HG02759 (cell line): ENCODE measurements at regions not wholly inside any gene's neighbourhood (a gene's known extent, or its start where the extent isn't known, plus 50 kb on each side); places are given as distances from the start of the nearest gene placed in this dataset.
"Not testable (repeated sequence)": the region's sequence is repeated elsewhere in the genome, so short reads cannot be mapped to it uniquely, and the experiment has no call there.

ENCODE experiments used
- ATAC-seq: cut with Tn5 transposase; IDR thresholded peaks from one replicate; pipeline ENCODE4 v1.9.1; 2021; ENCODE audit warnings: mild to moderate bottlenecking, moderate library complexity; ENCODE audit not compliant: unreplicated experiment

DNA sequence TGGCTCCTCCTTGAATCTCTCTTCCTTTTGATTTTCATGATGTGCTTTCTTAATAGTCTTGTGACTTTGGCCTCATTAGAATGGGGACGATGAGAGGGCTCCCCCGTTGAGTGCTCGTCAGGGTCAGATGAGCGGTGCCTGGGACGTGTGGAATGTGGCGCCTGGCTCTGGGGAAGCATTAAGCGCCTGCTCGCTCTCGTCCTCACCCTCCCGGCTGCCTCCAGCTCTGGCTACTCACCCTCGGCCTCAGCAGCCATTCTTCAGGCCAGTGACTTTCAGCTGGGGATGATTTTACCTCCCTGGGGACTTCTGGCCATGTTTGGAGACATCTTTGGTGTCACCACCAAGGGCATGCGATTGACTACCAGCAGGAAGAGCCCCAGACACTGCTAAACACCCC lies 69.7 kb downstream of the RPS6KA4 start:
- ATAC-seq, result no peak

DNA sequence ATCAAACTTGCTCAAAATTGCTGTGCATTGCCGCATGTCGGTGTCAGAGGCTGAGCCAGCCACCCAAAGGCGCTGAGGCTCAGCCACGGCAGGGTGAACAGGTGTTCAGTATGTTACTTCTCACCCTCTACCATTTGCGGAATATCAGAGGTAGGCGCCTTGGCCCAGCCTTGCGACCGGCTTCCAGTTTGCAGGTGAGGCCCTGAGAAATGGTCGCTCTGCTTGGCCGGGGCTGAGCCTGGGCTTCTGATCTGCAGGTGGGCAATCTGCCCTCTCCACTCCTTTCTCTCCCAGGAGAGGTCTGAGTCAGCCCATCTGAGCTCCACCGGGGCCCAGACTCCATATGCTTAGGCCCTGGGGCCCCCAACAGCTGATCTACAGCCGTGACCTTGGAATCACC lies 71.0 kb downstream of the RPS6KA4 start:
- ATAC-seq, result no peak

DNA sequence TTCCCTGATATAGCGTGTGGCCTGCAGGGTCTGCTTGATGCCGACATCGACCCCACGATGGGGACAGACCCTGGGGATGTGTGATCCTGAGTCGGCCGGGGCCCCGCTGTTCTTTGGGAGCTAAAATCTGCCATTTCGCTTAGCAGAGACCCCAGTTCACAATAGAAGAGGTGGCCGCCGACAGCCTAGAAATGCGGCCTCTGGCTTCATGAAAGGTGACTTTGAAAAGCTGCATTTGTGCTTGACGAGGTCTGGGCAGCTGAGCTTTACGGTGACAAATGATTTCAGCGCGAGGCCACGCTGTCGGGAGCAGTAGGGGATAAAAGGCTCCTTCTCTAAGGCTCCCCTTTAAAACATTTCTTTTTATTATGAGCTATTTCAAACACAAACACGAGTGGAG lies 71.7 kb downstream of the RPS6KA4 start:
- no peak for ATAC-seq

DNA sequence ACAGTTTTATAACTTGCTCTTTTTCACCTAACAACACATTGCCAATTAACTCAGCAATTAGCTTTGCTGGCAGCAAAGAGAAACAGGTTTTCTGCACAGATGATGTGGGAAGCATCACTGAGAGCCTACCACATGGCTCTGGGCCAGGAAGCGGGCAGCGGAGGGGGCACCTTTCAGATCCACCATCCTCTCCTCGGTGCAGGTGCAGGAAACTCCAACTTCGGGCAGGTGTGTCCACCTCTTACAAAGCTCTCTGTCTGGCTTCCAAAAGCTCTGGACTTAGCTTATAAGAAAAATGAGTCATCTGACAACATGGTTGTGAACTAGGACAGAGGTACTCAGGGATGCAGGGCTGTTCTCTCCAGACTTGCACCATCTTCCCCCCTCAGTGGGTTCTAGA lies 77.0 kb downstream of the RPS6KA4 start:
- ATAC-seq, result no peak

DNA sequence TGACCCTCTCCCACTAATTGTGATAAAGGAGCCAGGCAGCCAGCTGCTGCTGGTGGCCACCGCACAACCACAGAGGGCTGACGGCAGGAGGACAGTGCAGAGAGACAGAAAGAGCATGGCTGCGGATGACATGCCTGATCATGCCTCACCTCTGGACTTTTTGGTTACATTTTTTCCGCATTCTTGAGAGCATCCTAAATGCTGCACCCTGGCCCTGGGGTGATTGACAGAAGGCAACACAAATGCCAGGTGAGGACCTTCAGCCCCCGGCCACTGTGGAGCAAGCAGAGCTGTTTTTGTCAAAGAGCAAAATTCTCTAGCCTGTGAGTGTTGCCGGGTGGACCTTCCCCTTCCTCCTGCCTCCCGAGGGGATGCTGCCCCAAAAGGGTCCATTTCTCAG lies 78.5 kb downstream of the RPS6KA4 start:
- no peak for ATAC-seq

DNA sequence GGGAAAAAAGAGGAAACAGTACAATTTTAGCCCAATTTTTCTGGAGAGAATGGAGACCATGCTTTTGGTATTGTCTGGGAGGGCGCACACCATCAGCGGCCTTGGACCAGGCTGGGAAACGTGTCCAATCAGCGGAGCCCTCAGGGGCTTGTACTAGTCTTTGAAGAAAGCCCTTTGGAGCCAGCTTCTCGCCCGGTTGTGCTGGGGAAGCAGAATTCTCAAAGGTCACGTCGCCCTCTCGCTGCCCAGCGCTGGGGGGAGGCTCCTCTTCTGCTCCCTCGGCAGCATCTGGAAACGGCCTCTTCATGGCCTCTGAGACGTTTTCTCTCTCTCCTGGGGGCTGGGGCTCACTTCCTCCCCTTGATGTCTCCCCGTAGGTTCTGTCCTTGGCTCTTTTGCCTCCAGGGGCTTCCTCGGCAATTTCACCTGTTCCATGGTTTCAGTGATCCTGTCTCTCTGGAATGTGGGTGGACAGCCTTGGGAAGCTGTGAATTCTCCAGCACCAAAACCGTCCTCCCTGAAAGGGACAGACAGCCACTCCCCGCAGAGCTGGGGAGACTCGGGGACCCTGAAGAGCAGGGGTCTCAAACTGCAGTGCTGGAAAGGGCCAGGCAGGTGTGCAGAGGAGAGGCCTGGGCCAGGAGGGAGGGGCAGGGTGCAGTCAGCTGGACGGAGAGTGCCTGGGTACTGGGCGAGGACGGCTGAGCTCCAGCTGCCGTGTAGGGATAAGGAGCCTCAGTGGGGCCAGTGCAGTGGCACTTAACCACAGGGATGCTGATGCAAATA lies 80.2 kb downstream of the RPS6KA4 start:
- ATAC-seq, result no peak

DNA sequence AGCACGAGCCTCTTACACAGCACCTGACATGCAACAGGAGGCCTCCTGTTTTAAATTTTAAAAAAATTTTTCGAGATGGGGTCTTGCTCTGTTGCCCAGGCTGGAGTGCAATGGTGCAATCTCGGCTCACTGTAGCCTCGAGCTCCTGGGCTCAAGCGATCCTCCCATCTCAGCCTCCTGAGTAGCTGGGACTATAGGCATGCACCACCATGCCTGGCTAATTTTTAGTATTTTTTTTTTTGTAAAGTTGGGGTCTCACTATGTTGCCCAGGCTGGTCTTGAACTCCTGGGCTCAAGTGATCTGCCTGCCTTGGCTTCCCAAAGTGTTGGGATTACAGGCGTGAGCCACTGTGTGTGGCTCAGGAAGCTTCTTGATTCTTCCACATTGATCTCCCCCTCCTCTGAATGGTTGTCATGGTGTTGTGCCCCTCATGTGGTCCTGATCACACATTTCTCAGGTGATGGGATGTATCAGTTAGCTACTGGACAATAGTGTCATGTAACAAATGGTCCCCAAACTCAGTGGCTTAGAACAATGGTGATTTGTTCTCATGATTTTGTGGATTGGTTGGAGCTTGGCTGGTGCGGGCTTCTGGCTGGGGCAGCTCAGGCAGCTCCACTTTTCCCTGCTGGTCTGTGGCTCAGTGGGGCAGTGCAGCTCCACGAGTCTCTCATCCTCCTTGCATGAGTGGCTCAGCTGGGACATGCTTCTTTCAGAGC lies 81.0 kb downstream of the RPS6KA4 start:
- not testable (repeated sequence) for ATAC-seq

DNA sequence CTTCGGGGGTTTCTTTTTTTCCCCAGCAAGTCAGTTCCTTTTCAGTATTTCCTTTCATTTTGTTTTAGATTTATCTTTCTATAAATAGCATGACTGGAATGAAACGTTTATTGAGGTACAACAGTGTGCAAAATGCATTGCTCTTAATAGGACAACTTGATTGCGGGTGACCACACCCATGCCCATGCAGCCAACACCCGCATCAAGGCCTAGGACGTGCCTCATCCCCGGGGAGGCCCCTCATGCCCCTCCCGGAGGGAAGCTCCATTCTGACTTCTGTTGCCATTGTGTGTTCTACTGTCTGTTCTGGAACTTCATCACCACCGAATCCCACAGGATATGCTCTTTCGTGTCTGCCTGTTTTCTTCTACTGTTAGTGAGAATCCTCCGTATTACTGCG lies 82.2 kb downstream of the RPS6KA4 start:
- ATAC-seq, result no peak

DNA sequence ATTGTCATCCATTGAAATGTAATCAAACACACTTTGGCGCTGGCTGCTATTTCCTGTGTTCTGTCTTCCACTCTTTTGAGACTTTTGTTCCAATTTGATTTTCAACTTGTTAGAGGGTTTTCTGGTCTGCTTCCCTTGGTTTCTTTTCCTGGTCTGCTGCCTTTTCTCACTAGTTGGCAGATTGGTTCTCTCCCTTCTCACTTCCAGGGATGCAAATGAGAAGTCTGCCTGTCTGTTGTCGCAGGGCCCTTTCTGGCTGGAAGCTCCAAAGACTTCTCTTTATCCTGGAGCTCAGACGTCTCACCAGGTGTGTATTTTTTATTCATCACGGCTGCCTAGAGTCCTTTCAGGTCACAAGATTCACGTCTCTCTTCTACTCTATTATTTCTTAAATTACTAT lies 84.0 kb downstream of the RPS6KA4 start:
- ATAC-seq, result no peak

DNA sequence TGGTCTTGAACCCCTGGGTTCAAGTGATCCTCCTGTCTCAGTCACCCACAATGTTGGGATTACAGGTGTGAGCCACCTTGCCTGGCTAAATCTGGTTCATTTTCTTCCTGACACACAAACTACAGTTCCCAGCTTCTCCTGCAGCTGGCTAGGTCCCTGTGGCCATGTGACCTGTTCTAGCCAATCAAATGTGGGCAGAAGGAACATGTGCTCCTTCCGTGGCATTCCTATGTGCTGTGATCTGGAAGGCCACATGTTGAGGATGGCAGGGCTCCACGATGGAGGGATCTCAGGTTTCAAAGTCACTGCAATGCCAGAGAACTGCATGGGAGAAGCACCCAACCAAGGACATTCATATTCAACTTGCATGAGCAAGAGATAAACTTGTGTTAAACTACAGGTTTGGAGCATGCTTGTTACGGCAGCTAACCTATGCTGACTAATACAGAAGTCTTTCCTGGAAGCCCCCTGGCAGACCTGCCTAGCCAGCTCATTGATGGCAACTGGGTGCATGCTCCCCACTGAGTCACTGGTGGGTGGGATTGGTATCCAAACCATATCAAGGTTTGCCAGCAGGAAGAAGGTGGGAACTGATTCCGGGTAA lies 86.0 kb downstream of the RPS6KA4 start:
- ATAC-seq, result no peak

DNA sequence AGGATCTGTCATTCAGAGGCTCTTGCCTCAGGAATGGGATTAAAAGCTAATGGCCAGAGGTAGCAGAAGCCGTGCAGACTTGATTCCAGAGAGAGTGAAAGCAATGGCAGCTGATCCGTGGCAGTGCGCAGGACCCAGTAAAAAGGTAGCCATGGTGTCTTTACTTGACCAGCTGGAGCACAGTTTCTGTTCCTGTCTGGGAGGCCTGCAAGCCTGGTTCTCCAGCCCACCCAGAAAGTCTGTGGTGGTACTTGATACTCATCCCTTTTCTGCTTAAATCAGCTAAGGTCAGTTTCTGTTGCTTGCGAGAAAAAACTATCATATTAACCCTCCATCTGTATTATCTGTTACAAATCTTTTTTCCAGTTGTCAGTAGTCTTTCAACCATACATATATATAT lies 86.7 kb downstream of the RPS6KA4 start:
- no peak for ATAC-seq

DNA sequence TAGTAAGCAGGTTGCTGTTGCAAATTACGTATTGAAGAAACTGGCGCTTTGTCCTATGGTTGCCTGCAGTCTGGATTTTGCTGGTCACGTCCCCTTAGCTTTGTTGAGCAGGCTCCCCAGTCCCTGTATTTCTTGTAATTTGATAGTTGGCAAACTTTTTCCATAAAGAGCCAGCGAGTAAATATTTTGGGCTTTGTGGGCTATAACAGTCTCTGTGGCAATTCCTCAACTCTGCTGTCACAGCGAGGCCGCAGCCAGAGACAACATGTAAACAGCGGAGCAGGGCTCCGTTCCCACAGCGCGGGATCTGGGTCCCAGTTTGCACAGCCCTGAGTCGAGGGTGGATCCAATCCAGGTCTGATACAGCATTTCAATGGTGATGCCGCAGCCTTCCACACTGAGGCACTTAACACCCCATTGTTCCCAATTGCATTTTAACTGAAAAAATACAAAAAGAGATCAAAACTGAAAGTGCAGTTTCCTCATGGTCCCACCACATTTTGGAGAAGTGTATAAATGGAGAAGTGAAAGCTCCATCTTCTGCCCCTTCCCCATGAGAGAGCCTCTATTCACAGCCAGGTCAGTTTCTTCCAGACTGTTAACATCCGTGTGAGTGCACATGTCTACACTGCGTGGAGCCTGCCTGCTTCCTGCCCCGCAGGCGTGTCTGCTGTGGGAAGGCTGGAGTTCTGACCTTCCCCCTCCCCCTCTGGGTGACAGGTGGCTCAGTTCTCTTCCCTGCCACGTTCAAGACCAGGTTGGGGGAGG lies 89.1 kb downstream of the RPS6KA4 start:
- ATAC-seq, result no peak

DNA sequence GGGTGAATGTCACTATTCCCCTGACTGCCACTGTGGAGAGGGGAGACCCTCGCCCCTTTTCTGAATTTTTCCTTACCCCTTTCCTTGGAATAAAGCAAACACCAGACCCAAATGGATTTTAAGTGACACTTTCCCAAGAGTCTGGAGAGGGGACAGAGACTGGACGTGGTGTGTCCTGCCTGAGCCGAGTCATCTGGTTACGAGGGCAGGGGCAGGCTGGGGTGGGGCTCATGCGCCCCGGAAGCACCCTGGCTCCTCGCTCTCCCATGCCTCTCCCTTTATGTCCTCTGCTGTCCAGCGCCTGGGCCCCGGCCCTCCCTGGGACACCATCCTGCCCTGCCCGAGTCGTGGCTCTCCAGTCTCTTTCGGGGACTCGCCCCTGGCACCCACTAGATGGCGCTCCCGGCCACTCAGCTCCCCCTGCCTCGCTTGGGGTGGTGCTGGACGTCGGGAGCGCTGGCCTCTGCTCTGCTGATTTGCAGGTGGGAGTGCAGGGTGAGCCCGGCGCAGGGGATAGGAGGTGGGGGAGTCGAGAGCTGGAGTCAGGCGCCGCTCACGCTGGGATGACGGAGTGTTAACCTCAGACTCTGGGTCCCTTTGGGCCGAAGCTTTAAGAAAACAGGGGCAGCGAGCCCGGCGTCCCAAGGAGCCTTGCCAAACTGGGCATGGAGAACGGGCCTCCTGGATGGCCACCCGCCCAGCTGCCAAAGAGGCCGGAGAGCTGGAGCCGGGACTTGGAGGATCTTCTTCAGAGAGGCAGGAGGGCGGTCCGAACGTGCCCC lies 89.8 kb downstream of the RPS6KA4 start:
- ATAC-seq, result no peak

DNA sequence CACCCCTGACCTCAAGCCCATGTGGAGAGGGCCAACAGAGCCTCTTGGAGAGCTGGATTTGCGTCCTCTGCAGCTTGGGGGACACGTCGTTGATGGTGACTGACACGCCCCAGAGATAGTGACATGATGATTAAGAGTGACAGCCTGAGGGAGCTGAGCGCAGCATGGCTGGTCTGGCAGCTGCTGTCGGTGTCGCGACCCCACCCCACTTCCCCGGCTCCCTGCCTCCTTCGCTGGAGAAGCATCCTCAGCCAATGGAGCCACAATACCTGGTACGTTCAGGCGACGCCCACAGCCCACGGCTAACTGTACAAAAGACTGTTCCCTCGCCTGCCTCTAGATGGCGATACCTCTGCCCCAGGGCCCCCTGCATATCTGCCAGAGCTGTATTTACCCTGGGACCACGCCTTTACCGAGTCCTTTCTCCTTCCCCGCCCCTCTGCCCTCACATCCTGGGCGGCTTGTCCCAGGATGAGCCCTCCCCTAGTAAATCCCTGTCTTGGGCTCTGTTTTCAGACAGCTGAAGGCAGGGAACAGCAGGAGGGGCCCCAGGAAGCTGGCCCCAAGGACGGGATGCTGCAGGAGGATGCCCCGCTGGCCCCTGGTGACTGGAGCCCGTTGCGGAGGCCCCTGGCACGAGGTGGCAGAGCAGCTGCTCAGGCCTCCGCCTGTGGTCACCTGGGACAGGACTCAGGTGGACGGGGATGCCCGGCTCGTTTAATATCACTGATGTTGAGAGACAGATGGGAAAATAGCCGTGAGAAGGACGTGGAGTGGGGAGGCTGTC lies 90.6 kb downstream of the RPS6KA4 start:
- ATAC-seq, result peak; percentile 61

DNA sequence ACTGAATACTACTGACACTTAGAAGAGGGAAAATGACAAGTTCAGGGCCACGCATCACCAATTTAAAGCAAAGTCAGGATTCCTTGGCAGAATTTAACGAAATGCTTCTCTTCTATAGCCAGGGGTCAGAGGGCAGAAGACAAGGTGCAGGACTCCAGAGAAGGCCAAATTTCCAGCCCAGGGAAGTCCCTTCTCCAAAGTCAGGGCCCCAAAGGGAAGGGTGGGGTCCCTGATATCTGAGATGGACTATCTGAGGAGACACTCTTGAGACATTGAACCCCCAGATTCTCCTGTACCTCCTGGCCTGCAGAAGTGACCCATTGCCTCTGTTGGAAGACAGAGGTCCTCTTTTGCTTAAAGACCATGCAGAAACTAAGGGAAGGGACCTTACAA lies 91.2 kb downstream of the RPS6KA4 start:
- no peak for ATAC-seq

DNA sequence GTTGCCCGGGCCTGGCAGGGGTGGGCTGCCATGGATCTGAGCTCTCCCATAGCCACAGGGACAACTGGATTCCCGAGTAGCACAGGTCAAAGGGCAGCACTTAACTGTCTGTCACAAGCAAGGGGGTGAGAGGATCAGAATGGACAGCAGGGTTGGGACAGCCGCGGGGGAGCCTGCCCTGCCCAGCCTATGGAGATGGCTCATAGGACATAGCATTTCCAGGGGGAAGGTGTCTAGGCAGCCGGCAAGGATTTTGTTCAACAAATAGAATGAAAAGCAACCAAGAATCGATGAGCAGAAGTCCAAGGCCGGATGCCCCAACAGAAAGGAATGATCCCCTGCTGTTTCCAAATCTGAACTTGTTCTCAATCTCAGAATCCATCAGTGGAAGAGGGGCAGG lies 92.9 kb downstream of the RPS6KA4 start:
- ATAC-seq, result no peak

DNA sequence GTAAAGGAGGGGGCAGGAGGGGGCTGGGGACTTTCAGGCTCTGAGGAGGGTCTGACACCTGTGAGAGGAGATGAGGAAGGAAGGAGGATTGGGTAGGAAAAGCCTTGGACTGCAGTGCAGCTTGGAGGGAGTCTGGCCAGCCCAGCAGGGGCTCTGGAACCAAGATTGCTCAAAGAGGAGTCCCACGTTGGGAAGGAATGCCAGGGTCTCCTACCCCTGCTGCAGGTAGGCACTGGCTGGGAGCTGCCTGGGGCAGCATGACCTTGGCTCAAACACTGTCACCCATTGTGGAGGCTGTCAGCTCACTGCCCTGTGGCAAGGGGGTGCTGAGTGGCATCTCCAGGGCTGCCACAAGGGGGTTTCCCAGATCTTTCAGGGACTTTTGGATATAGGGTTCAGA lies 94.5 kb downstream of the RPS6KA4 start:
- ATAC-seq, result no peak

DNA sequence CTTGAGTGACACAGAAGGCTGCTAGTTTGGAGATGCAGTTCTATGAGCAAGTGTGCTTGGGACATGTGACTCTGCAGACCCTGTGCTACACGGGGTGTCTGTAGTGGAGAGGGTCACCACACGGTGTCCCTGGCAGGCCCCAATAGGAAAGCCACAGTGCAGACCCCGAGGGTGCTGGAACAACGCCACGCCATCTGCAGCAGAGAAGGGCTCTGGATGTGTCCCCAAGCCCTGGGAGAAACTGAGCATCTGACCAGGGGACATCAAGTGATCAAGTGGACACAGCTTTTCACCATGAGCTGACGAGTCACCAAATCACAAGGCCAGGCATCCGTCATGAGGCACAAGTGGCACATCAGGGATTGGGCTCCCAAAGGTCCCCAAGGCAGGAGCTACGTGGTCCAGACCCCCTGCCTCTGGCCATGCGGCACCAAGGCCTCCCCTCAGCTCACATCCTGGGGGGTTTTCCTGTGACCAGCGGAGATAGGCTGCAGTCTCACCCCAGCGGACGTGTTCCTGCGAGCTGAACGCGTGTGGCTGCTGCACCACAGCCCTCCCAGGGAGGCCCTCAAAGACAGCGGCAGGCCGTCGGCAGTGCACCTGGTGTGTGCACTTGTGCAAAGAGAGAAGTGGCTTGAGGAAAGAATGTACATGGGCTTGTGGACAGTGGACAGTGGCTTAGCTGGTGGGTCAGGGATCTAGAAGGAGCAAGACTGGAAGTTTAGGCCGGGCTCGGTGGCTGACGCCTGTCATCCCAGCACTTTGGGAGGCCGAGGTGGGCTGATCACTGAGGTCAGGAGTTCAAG lies 96.7 kb downstream of the RPS6KA4 start:
- no peak for ATAC-seq
